ENCODE measurements at regions not wholly inside any gene's neighbourhood (a gene's known extent, or its start where the extent isn't known, plus 50 kb on each side); places are given as distances from the start of the nearest gene placed in this dataset.

GRCh38 chr16:9594047-9594446, 502.6 kb downstream of the HAPSTR1 start:
- no peak for DNase-seq (ENCODE audit: low read depth)
- no peak overlapping the region for H3K4me3 ChIP-seq (ENCODE audit: low read depth, low read length)
- TF ChIP-seq POLR2A (IDR thresholded peaks at IDR 0.05; ENCODE audit: extremely low read depth, insufficient read length) = no peak
- TF ChIP-seq MAX (IDR thresholded peaks at IDR 0.05; ENCODE audit: low read depth, low read length) = no peak
- no peak for TF ChIP-seq MYC (IDR thresholded peaks at IDR 0.05; ENCODE audit: low read depth, low read length)
- TF ChIP-seq CTCF (IDR thresholded peaks at IDR 0.05; ENCODE audit: low read depth, low read length) = no peak

- no peak for TF ChIP-seq POLR2A (IDR thresholded peaks at IDR 0.05; ENCODE audit: extremely low read depth, insufficient read length)
- no peak for TF ChIP-seq MAX (IDR thresholded peaks at IDR 0.05; ENCODE audit: low read depth, low read length)
- TF ChIP-seq MYC (IDR thresholded peaks at IDR 0.05; ENCODE audit: low read depth, low read length) = no peak
- TF ChIP-seq CTCF (IDR thresholded peaks at IDR 0.05; ENCODE audit: low read depth, low read length) = no peak
- no peak overlapping the region for H3K4me3 ChIP-seq (ENCODE audit: low read depth, low read length)
- DNase-seq (ENCODE audit: low read depth) = no peak
Observed at GRCh38 chr16:9594946-9595345, 503.5 kb downstream of the HAPSTR1 start.

- TF ChIP-seq MYC (IDR thresholded peaks at IDR 0.05; ENCODE audit: low read depth, low read length) = no peak
- no peak for TF ChIP-seq MAX (IDR thresholded peaks at IDR 0.05; ENCODE audit: low read depth, low read length)
- no peak for TF ChIP-seq CTCF (IDR thresholded peaks at IDR 0.05; ENCODE audit: low read depth, low read length)
- no peak for TF ChIP-seq POLR2A (IDR thresholded peaks at IDR 0.05; ENCODE audit: extremely low read depth, insufficient read length)
- DNase-seq (ENCODE audit: low read depth) = no peak
- H3K4me3 ChIP-seq (ENCODE audit: low read depth, low read length) = no peak overlapping the region
Observed at GRCh38 chr16:9595393-9595792, 503.9 kb downstream of the HAPSTR1 start.

- DNase-seq (ENCODE audit: low read depth) = no peak
- TF ChIP-seq MAX (IDR thresholded peaks at IDR 0.05; ENCODE audit: low read depth, low read length) = no peak
- TF ChIP-seq CTCF (IDR thresholded peaks at IDR 0.05; ENCODE audit: low read depth, low read length) = no peak
- TF ChIP-seq POLR2A (IDR thresholded peaks at IDR 0.05; ENCODE audit: extremely low read depth, insufficient read length) = no peak
- TF ChIP-seq MYC (IDR thresholded peaks at IDR 0.05; ENCODE audit: low read depth, low read length) = no peak
- no peak overlapping the region for H3K4me3 ChIP-seq (ENCODE audit: low read depth, low read length)
Observed at GRCh38 chr16:9596788-9597187, 505.3 kb downstream of the HAPSTR1 start.

GRCh38 chr16:9597967-9598730, 506.7 kb downstream of the HAPSTR1 start:
- no peak for DNase-seq (ENCODE audit: low read depth)
- TF ChIP-seq MYC (IDR thresholded peaks at IDR 0.05; ENCODE audit: low read depth, low read length) (no peak), CTCF (IDR thresholded peaks at IDR 0.05; ENCODE audit: low read depth, low read length) (no peak), MAX (IDR thresholded peaks at IDR 0.05; ENCODE audit: low read depth, low read length) (no peak), POLR2A (IDR thresholded peaks at IDR 0.05; ENCODE audit: extremely low read depth, insufficient read length) (no peak)
- no peak overlapping the region for H3K4me3 ChIP-seq (ENCODE audit: low read depth, low read length)

Measured in NB4 (cell line).